LNCaP clone FGC (cell line): ENCODE measurements at regions not wholly inside any gene's neighbourhood (a gene's known extent, or its start where the extent isn't known, plus 50 kb on each side); places are given as distances from the start of the nearest gene placed in this dataset.

Source experiments
- DNase-seq: peaks from one replicate; pipeline ENCODE4 v3.0.0-alpha.2; 2011; ENCODE audit warnings: low read depth
- H3K4me3 ChIP-seq: 2 replicates; pipeline ENCODE4 v1.5.1; 2011; ENCODE audit warnings: mild to moderate bottlenecking, low read depth, low read length, control low read depth
- TF ChIP-seq, protein P1 (sequence below): IDR thresholded peaks from 2 replicates; pipeline ENCODE4 v1.5.1; 2012; ENCODE audit warnings: mild to moderate bottlenecking; ENCODE audit not compliant: control insufficient read depth, insufficient read depth; ENCODE audit errors: extremely low read depth

DNA sequence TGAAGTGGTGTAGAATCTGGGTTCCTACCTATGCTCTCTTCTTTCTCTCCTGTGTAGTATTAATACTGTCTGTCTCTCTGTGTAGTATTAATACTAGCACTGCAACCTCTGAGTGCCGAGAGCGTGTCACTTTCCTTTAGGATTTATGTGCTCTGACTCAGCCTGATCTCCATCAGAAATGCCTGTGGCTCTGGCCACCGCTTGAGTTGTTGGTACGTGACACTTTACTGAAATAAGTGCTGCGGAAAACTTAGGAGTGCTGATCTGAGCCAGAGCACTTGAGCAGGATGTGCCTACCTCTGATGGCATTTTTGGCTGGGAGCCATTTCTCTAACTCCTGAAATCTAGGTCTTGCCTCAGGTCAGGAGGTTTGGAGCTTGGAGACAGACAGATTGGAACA is 807.4 kb downstream of the SQOR start:
- TF ChIP-seq, protein P1, sequence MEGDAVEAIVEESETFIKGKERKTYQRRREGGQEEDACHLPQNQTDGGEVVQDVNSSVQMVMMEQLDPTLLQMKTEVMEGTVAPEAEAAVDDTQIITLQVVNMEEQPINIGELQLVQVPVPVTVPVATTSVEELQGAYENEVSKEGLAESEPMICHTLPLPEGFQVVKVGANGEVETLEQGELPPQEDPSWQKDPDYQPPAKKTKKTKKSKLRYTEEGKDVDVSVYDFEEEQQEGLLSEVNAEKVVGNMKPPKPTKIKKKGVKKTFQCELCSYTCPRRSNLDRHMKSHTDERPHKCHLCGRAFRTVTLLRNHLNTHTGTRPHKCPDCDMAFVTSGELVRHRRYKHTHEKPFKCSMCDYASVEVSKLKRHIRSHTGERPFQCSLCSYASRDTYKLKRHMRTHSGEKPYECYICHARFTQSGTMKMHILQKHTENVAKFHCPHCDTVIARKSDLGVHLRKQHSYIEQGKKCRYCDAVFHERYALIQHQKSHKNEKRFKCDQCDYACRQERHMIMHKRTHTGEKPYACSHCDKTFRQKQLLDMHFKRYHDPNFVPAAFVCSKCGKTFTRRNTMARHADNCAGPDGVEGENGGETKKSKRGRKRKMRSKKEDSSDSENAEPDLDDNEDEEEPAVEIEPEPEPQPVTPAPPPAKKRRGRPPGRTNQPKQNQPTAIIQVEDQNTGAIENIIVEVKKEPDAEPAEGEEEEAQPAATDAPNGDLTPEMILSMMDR = no peak
- H3K4me3 ChIP-seq = no peak overlapping the region
- DNase-seq = no peak

DNA sequence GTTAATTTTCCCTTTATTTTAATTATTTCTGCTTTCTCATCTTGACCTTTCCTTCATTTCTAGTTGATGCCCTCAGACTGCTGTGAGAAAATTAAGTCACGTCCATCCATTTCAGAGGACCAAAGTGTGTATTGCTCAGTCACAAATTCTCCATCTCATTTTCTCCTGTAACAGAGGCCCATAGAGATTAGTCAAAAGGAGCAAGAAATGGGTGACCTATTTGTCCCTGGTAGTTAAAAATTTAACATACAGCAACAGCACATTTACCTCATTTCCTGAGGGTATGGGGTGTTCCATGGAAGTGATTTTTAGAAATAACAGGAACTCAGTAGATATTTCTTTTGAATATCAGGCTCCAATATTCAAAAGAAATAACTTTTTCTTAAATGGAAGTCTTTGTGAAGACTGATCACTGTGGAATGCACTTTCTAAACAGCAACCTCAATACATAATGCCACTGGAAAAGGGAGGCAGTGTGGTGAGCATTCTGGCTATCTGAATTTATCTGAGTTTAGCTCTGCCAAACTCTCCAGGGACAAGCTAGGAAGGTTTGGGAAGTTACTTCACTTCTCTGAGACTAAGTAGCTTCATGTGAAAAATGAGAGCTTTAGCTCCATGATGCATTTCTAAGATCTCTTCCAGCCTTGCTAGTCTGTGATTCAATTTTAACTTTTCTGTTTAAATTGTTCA is 808.2 kb downstream of the SQOR start:
- TF ChIP-seq, protein P1 = no peak
- no peak overlapping the region for H3K4me3 ChIP-seq
- no peak for DNase-seq

DNA sequence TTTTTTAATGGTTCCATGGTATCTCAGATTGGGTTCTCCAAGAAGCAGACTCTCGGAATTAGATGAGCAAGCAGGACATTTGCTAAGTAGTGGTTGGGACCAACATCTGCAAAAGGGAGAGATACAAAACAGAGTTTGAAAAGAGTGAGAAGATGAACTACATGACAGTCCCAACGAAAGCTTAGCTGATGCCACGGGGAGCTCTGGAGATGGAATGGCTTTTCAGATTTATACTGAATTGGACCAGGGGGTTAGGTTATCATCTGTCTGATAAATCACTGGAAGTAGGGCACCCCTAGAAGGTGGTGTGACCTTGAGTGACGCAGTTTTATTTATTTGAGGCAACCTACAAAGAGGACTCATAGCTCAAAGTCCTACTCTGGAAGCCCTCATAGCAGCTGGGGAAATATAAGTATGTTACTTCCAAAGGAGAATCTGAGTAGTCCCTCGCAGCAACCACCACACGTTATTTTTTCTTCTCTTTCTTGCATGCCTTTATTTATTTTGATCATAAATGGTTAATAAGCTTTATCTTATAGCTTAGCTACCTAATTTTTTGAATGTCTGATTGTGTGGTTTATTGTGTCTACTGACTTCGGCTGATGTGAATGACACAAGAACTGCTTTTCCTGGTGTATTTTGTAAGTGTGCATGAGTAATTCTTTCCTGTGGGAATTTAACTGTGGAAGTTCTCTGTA is 815.4 kb downstream of the SQOR start:
- TF ChIP-seq, protein P1 = no peak
- no peak for DNase-seq
- H3K4me3 ChIP-seq = no peak overlapping the region

DNA sequence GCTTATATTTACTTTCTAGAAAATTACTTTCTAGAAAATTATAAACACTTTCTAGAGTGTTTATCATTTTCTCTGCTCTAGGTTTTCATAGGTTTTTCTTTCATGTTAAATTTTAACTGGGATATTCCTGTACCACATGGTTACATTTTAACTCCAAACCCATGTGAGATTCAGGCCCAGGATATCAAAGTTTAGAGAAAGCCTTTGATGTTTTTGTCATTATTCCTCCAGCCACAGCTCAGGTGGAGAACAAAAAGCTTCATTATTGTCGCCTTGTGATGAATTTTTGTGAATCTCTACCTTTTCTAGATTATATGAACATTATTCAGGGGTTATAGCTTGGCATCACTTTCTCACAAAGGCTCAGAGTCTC is 816.0 kb downstream of the SQOR start:
- TF ChIP-seq, protein P1 = no peak
- no peak for DNase-seq
- no peak overlapping the region for H3K4me3 ChIP-seq

DNA sequence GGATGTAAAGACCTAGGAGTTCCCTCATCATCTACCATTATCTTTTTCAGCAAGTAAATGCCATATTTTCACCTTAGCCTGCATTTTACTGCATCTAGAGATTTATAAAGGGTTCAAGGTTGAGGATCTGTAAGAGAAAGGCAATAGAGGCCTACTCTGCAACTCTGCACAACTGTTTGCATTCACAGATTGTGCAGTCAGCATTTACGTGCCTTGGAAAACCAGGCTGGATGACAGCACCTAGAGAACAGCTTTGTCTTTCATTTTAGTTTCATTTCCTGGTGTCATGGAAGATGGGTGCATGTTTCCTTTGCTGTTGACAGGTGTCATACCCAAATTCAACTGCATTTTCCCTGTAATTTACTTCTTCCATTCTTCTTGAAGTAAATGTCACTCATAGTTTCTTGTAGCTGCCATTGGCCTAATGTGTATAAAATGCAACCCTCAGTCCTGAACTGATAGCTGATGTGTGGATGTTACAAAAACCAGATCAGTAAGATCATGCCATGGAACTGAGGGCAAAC is 817.5 kb downstream of the SQOR start:
- no peak for DNase-seq
- TF ChIP-seq, protein P1 = no peak
- no peak overlapping the region for H3K4me3 ChIP-seq

DNA sequence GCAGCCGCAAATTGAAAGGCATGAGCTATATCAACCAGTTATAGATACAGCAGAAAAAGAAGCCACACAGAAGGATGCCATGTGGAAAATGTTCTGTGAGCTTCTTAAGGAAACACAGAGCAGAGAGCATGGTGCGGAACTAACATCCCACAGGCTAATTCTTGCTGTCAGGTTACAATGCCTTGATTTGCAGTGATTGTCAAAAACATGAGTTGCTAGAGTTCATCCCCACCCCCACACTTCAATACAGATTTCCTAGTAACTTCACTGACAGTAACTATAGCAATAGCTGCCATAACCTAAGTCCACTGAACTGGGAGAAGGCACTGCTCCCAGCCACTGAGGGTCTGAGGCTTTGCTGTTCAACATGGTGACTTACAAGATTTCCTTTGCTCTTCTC is 821.6 kb downstream of the SQOR start:
- no peak overlapping the region for H3K4me3 ChIP-seq
- TF ChIP-seq, protein P1 = no peak
- DNase-seq = no peak
